ENCODE measurements at regions not wholly inside any gene's neighbourhood (a gene's known extent, or its start where the extent isn't known, plus 50 kb on each side); places are given as distances from the start of the nearest gene placed in this dataset.

DNA sequence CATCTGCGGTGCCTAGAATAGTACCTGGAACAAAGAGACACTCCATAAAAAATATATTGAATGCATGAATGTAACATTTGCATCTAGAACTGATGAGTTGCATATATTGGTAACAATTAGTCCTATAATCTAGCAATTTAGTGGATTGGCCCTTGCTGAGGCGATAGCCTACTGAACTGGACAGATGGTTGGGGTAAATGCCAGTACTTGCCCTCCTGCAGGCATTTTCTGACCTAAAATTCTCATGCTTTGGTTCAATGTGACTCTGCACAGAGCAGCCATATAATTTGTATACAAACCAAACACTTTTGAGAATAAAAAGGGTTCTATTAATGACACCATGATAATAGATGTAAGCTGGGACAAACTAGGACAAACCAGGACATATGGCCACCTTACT is 313.6 kb downstream of the OLFM3 start:
- no peaks in the 10 kb centered on the region for H3K27me3 ChIP-seq (replicated peaks in 1 of 7)
- no peaks in the 10 kb centered on the region for H3K9me3 ChIP-seq
- 80 to 90% (median 84%) methylated on average over 2 of the region's 2 CpGs for WGBS, 5 donors
- H3K4me3 ChIP-seq, result no peak overlapping the region
- TF ChIP-seq POLR2AphosphoS5 (IDR thresholded peaks at IDR 0.05), result no peak
- TF ChIP-seq POLR2A (IDR thresholded peaks at IDR 0.05), result no peak
- TF ChIP-seq, protein P1, sequence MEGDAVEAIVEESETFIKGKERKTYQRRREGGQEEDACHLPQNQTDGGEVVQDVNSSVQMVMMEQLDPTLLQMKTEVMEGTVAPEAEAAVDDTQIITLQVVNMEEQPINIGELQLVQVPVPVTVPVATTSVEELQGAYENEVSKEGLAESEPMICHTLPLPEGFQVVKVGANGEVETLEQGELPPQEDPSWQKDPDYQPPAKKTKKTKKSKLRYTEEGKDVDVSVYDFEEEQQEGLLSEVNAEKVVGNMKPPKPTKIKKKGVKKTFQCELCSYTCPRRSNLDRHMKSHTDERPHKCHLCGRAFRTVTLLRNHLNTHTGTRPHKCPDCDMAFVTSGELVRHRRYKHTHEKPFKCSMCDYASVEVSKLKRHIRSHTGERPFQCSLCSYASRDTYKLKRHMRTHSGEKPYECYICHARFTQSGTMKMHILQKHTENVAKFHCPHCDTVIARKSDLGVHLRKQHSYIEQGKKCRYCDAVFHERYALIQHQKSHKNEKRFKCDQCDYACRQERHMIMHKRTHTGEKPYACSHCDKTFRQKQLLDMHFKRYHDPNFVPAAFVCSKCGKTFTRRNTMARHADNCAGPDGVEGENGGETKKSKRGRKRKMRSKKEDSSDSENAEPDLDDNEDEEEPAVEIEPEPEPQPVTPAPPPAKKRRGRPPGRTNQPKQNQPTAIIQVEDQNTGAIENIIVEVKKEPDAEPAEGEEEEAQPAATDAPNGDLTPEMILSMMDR (IDR thresholded peaks at IDR 0.05 in 8 of 11, conservative IDR thresholded peaks at IDR 0.05 in 3 of 11), result no peak
- no peaks in the 10 kb centered on the region for H3K4me1 ChIP-seq
- intact Hi-C loops (cut with DNase I; ENCODE audit: low total_unique reads), result no loop called here
- H3K27ac ChIP-seq, result no peak overlapping the region
- DNase-seq, result no peak
- no peaks in the 10 kb centered on the region for H3K36me3 ChIP-seq

DNA sequence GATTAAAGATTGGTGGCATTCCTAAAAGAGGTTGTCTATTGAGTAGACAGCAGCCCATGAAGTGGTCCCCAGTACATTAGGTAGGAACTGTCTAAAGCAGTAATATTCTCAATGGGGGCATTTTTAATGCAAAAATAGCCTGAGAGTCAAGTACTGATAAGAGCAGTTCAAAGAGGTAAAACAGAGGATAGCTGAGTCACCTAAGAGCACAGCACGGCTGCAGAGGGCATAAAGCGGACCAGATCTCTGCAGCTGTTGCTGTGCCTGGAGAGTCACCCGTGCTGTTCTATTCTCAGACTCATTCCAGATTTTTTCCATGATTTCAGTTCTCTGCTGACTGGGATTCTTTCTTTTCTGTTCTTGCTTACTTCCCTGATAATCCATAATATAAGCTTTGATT is 313.2 kb downstream of the OLFM3 start:
- Histone ChIP-seq H3K4me3 (no peak overlapping the region), H3K9me3 (no peaks in the 10 kb centered on the region), H3K4me1 (no peaks in the 10 kb centered on the region), H3K27me3 (replicated peaks in 1 of 7) (no peaks in the 10 kb centered on the region), H3K27ac (no peak overlapping the region), H3K36me3 (no peaks in the 10 kb centered on the region)
- WGBS, 5 donors, result 67 to 82% (median 78%) methylated on average over 3 of the region's 3 CpGs
- DNase-seq, result no peak
- no peak for TF ChIP-seq POLR2AphosphoS5 (IDR thresholded peaks at IDR 0.05)
- TF ChIP-seq, protein P1 (IDR thresholded peaks at IDR 0.05 in 8 of 11, conservative IDR thresholded peaks at IDR 0.05 in 3 of 11), result no peak
- TF ChIP-seq POLR2A (IDR thresholded peaks at IDR 0.05), result no peak
- intact Hi-C loops (cut with DNase I; ENCODE audit: low total_unique reads), result no loop called here

DNA sequence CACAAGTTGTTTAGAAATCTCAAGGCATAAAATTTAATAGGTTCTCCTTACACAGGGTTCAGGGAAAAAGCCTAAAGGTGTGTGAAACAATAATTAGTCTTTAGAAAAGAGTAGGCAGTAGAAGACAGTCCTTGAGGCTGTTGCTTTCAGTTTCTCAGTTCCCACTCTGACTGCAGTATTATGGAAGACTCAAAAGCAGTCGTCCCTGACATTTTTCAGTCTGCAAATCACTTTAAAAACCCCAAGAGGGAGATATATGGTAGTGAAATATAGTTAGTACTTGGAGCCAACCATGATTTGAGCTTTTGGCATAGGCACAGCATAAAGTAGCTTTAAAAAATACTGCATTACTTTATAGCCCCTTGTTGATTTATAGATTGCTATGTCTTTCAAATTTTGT is 299.7 kb downstream of the OLFM3 start:
- intact Hi-C loops (cut with DNase I; ENCODE audit: low total_unique reads), result no loop called here
- Histone ChIP-seq H3K9me3 (no peaks in the 10 kb centered on the region), H3K4me1 (no peaks in the 10 kb centered on the region), H3K36me3 (no peaks in the 10 kb centered on the region), H3K4me3 (no peak overlapping the region), H3K27ac (no peak overlapping the region), H3K27me3 (replicated peaks in 1 of 7) (no peaks in the 10 kb centered on the region)
- 5 to 16% (median 10%) methylated on average over 1 of the region's 1 CpG for WGBS, 5 donors
- no peak for DNase-seq
- no peak for TF ChIP-seq POLR2A (IDR thresholded peaks at IDR 0.05)

DNA sequence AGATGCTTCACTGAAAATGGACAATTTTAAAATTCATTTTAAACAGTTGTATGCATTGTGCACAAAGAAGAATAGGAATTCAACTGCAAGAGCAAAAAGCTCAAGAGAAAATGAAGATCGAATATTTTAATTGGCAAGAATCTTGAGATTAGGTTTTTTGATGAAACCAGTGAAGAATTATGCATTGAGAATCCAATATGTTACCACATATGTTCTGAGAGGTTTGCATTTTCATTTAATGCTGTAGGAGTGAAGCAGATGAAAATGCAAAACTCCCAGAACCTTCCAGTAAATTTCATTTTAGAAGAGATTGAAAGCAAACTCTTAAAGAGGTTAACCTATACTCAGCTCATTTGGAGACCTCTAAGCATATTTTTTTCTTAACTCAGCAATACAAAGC is 298.0 kb downstream of the OLFM3 start:
- DNase-seq, result no peak
- WGBS, 5 donors, result 65 to 73% (median 69%) methylated on average over 1 of the region's 1 CpG

More for the DNA sequence above, 298.0 kb downstream of the OLFM3 start:
- H3K27ac ChIP-seq, result no peak overlapping the region
- H3K4me1 ChIP-seq, result no peaks in the 10 kb centered on the region
- intact Hi-C loops (cut with DNase I; ENCODE audit: low total_unique reads), result no loop called here
- no peaks in the 10 kb centered on the region for H3K36me3 ChIP-seq
- H3K4me3 ChIP-seq, result no peak overlapping the region
- H3K27me3 ChIP-seq (replicated peaks in 1 of 7), result no peaks in the 10 kb centered on the region
- no peak for TF ChIP-seq POLR2A (IDR thresholded peaks at IDR 0.05)
- TF ChIP-seq, protein P1 (IDR thresholded peaks at IDR 0.05 in 8 of 11, conservative IDR thresholded peaks at IDR 0.05 in 3 of 11), result no peak
- TF ChIP-seq POLR2AphosphoS5 (IDR thresholded peaks at IDR 0.05), result no peak
- H3K9me3 ChIP-seq, result no peaks in the 10 kb centered on the region
